B cell (primary cell): ENCODE measurements at regions not wholly inside any gene's neighbourhood (a gene's known extent, or its start where the extent isn't known, plus 50 kb on each side); places are given as distances from the start of the nearest gene placed in this dataset.

Experiments used
- ATAC-seq: fragments of 200-7000 bp; cut with Tn5 transposase; one replicate; pipeline ENCODE4 v1.10.0; 2021; ENCODE audit warnings: low read depth, mild to moderate bottlenecking, moderate number of reproducible peaks, moderate library complexity
- CTCF ChIA-PET: fragments of 350-600 bp; sonication (Branson Sonifier 250); formaldehyde crosslinking; loops from one replicate; lab custom pipeline; 2021; ENCODE audit warnings: antibody characterized with exemption, inconsistent platforms; lab: Charles Lee
- POLR2A ChIA-PET: fragments of 350-600 bp; sonication (Branson Sonifier 250); formaldehyde crosslinking; loops from one replicate; lab custom pipeline; 2021; ENCODE audit warnings: antibody characterized with exemption; lab: Charles Lee
- DNase-seq: peaks from one replicate; pipeline ENCODE4 v3.0.0; 2013
- H2AFZ ChIP-seq: 2 replicates; pipeline ENCODE4 v1.6.1; 2012; ENCODE audit warnings: mild to moderate bottlenecking, low read depth, low read length; ENCODE audit not compliant: insufficient read depth, poor library complexity, severe bottlenecking
- H3K27ac ChIP-seq, 2 donors: 1 replicate in 1 of 2; 2 replicates in 1 of 2; pipeline ENCODE4 v1.5.1; 2012 to 2013; ENCODE audit warnings: low read length in 2 of 2, mild to moderate bottlenecking in 2 of 2, moderate library complexity in 1 of 2
- H3K27me3 ChIP-seq, 4 experiments: fragments of 200-600 bp in 1 of 4; sonication (generic) in 1 of 4; replicated peaks in 1 of 4; 1 replicate in 2 of 4; 2 replicates in 2 of 4; pipeline versions ENCODE4 v1.6.1 to v1.7.0; 2013 to 2016; ENCODE audit warnings: low read length in 3 of 4, mild to moderate bottlenecking in 2 of 4, mixed read lengths in 1 of 4, moderate library complexity in 1 of 4; ENCODE audit not compliant: insufficient read depth in 4 of 4, control insufficient read depth in 3 of 4; ENCODE audit errors: control extremely low read depth in 1 of 4
- H3K36me3 ChIP-seq, 2 experiments: replicated peaks in 1 of 2; 1 replicate in 1 of 2; 2 replicates in 1 of 2; pipeline versions ENCODE4 v1.6.1 to v1.7.1; 2013; ENCODE audit warnings: low read length in 1 of 2; ENCODE audit not compliant: insufficient read depth in 2 of 2, control insufficient read depth in 1 of 2; ENCODE audit errors: control extremely low read depth in 1 of 2, extremely low read depth in 1 of 2
- H3K4me1 ChIP-seq, 2 donors: fragments of 200-600 bp in 1 of 2; sonication (generic) in 1 of 2; 1 replicate in 1 of 2; 2 replicates in 1 of 2; pipeline versions ENCODE4 v1.5.1 to v1.6.1; 2013 to 2017; ENCODE audit warnings: low read length in 2 of 2; ENCODE audit not compliant: control insufficient read depth in 2 of 2, insufficient read depth in 2 of 2
- H3K4me2 ChIP-seq: replicated peaks from 2 replicates; pipeline ENCODE3; 2012; ENCODE audit warnings: mild to moderate bottlenecking, low read depth, low read length; ENCODE audit not compliant: poor library complexity, severe bottlenecking
- H3K4me3 ChIP-seq, 5 experiments: fragments of 200-600 bp in 1 of 5; sonication (generic) in 1 of 5; 1 replicate in 3 of 5; 2 replicates in 2 of 5; pipeline versions ENCODE4 v1.5.1 to v1.7.0; 2011 to 2016; ENCODE audit warnings: low read length in 4 of 5, mild to moderate bottlenecking in 4 of 5, low read depth in 2 of 5, control low read depth in 1 of 5, moderate library complexity in 1 of 5; ENCODE audit not compliant: insufficient read depth in 1 of 5; ENCODE audit errors: control extremely low read depth in 1 of 5, extremely low read depth in 1 of 5
- H3K79me2 ChIP-seq: fragments of 200-600 bp; sonication (generic); one replicate; pipeline ENCODE4 v1.6.0; 2016; ENCODE audit warnings: low read length; ENCODE audit not compliant: control insufficient read depth, insufficient read depth
- H3K9ac ChIP-seq: fragments of 200-600 bp; sonication (generic); 2 replicates; pipeline ENCODE4 v1.6.1; 2017; ENCODE audit warnings: mild to moderate bottlenecking, low read length, moderate library complexity
- H3K9me3 ChIP-seq, 3 donors: one replicate each; pipeline versions ENCODE4 v1.6.1 to v1.7.1; 2013; ENCODE audit warnings: low read length in 2 of 3; ENCODE audit not compliant: control insufficient read depth in 2 of 3, insufficient read depth in 1 of 3; ENCODE audit errors: control extremely low read depth in 1 of 3
- H4K20me1 ChIP-seq: 2 replicates; pipeline ENCODE4 v1.6.0; 2012; ENCODE audit warnings: mild to moderate bottlenecking, low read length; ENCODE audit not compliant: insufficient read depth, control insufficient read depth, poor library complexity, severe bottlenecking
- H3K27ac Mint-ChIP-seq: one replicate; pipeline ENCODE4 v1.8.0; 2021; ENCODE audit warnings: mixed read lengths
- H3K27me3 Mint-ChIP-seq: one replicate; pipeline ENCODE4 v1.8.0; 2021; ENCODE audit warnings: mixed read lengths
- H3K4me1 Mint-ChIP-seq: one replicate; pipeline ENCODE4 v1.8.0; 2021; ENCODE audit warnings: mixed read lengths
- H3K4me3 Mint-ChIP-seq: one replicate; pipeline ENCODE4 v1.8.0; 2021; ENCODE audit warnings: mixed read lengths
- H3K9me3 Mint-ChIP-seq: one replicate; pipeline ENCODE4 v1.8.0; 2022; ENCODE audit warnings: mixed read lengths; ENCODE audit not compliant: insufficient read depth
- CTCF ChIP-seq: fragments of 200-600 bp; IDR thresholded peaks from one replicate; pipeline ENCODE4 v1.8.0; 2022; ENCODE audit warnings: antibody characterized with exemption, mild to moderate bottlenecking
- EZH2 ChIP-seq: IDR thresholded peaks from 2 replicates; pipeline ENCODE4 v1.6.1; 2012; ENCODE audit warnings: borderline replicate concordance, low read depth, mild to moderate bottlenecking, moderate library complexity, low read length; ENCODE audit not compliant: insufficient read depth, poor library complexity, severe bottlenecking
- WGBS: methylation state at CpG from one replicate; pipeline ENCODE4 v1.1.5; 2013; ENCODE audit warnings: missing lambda C conversion rate; ENCODE audit not compliant: insufficient coverage; 5-methylcytosine and 5-hydroxymethylcytosine counted together
- intact Hi-C: fragments of 100-400 bp; cut with micrococcal nuclease; formaldehyde crosslinking; loops from one replicate; pipeline ENCODE4 v1.10.0; 2022

- Histone ChIP-seq H3K4me1 (no peaks in the 10 kb centered on the region), H3K79me2 (no peaks in the 10 kb centered on the region), H3K4me2 (no peak overlapping the region), H3K27me3 (no peaks in the 10 kb centered on the region), H3K27ac (no peak overlapping the region), H4K20me1 (no peaks in the 10 kb centered on the region), H2AFZ (no peak overlapping the region), H3K9ac (no peak overlapping the region), H3K36me3 (no peaks in the 10 kb centered on the region), H3K9me3 (no peaks in the 10 kb centered on the region), H3K4me3 (no peak overlapping the region)
- peaks cover 3% of the 10 kb centered on the region for H3K4me1 Mint-ChIP-seq
- H3K9me3 Mint-ChIP-seq = no peaks in the 10 kb centered on the region
- ChIA-PET CTCF (no interaction called here), POLR2A (no interaction called here)
- DNase-seq (no peak), ATAC-seq (no peak)
- H3K4me3 Mint-ChIP-seq = no peak overlapping the region
- no peak overlapping the region for H3K27ac Mint-ChIP-seq
- H3K27me3 Mint-ChIP-seq = no peaks in the 10 kb centered on the region
- intact Hi-C loops = no loop called here
- TF ChIP-seq CTCF (no peak), EZH2 (no peak)
Observed at GRCh38 chr3:106347350-106347749, 478.5 kb upstream of the CBLB start.

- no peak overlapping the region for H3K27ac ChIP-seq
- Mint-ChIP-seq H3K9me3 (no peaks in the 10 kb centered on the region), H3K27me3 (no peaks in the 10 kb centered on the region), H3K4me3 (no peak overlapping the region), H3K4me1 (peaks cover 3% of the 10 kb centered on the region), H3K27ac (no peak overlapping the region)
- no peak overlapping the region for H3K9ac ChIP-seq
- H3K27me3 ChIP-seq = no peaks in the 10 kb centered on the region
- no peak for ATAC-seq
- intact Hi-C loops = no loop called here
- ChIA-PET POLR2A (no interaction called here), CTCF (interaction anchor here (0.6 kb wide), 1 partner anchor 211 kb away, joined by 3 read pairs; no protein-coding TSS in a partner anchor)
- no peaks in the 10 kb centered on the region for H3K79me2 ChIP-seq
- no peaks in the 10 kb centered on the region for H3K4me1 ChIP-seq
- no CpG with 5 or more reads among the region's 3 CpGs for WGBS
- no peaks in the 10 kb centered on the region for H3K36me3 ChIP-seq
- H4K20me1 ChIP-seq = no peaks in the 10 kb centered on the region
- H3K4me2 ChIP-seq = no peak overlapping the region
- DNase-seq = no peak
- TF ChIP-seq EZH2 = no peak
- TF ChIP-seq CTCF = no peak
- no peaks in the 10 kb centered on the region for H3K9me3 ChIP-seq
- H3K4me3 ChIP-seq = no peak overlapping the region
- H2AFZ ChIP-seq = no peak overlapping the region
Observed at GRCh38 chr3:106348139-106348690, 479.4 kb upstream of the CBLB start.
